NCI-H146 (cell line): ENCODE measurements at regions not wholly inside any gene's neighbourhood (a gene's known extent, or its start where the extent isn't known, plus 50 kb on each side); places are given as distances from the start of the nearest gene placed in this dataset.
"Not testable (repeated sequence)": the region's sequence is repeated elsewhere in the genome, so short reads cannot be mapped to it uniquely, and the experiment has no call there.

Experiments used
- DNase-seq: peaks from one replicate; lab custom pipeline; 2025; lab: John Stamatoyannopoulos, UW

- DNase-seq: no peak
Observed at GRCh38 chr18:10352671-10353070, 101.8 kb upstream of the APCDD1 start.

GRCh38 chr18:10353791-10354190 lies 100.6 kb upstream of the APCDD1 start:
- DNase-seq: peak; percentile 37

GRCh38 chr18:10354241-10354811 lies 100.1 kb upstream of the APCDD1 start:
- DNase-seq: no peak

- no peak for DNase-seq
Observed at GRCh38 chr18:10354890-10355289, 99.5 kb upstream of the APCDD1 start.

- not testable (repeated sequence) for DNase-seq
Observed at GRCh38 chr18:10356999-10357398, 97.4 kb upstream of the APCDD1 start.

- DNase-seq: no peak
Observed at GRCh38 chr18:10361660-10362059, 92.8 kb upstream of the APCDD1 start.

- DNase-seq: no peak
Observed at GRCh38 chr18:10365021-10365500, 89.4 kb upstream of the APCDD1 start.

- no peak for DNase-seq
Observed at GRCh38 chr18:10365901-10366300, 88.5 kb upstream of the APCDD1 start.

GRCh38 chr18:10367836-10368235 lies 86.6 kb upstream of the APCDD1 start:
- no peak for DNase-seq

GRCh38 chr18:10368456-10369453 lies 85.7 kb upstream of the APCDD1 start:
- DNase-seq: no peak

- no peak for DNase-seq
Observed at GRCh38 chr18:10370716-10371115, 83.7 kb upstream of the APCDD1 start.

GRCh38 chr18:10371165-10371564 lies 83.3 kb upstream of the APCDD1 start:
- no peak for DNase-seq

- no peak for DNase-seq
Observed at GRCh38 chr18:10374195-10374594, 80.2 kb upstream of the APCDD1 start.

GRCh38 chr18:10374636-10375293 lies 79.7 kb upstream of the APCDD1 start:
- DNase-seq: no peak

- peak; percentile 39 for DNase-seq
Observed at GRCh38 chr18:10376731-10377130, 77.7 kb upstream of the APCDD1 start.

- DNase-seq: no peak
Observed at GRCh38 chr18:10377956-10378355, 76.5 kb upstream of the APCDD1 start.

GRCh38 chr18:10378688-10379420 lies 75.6 kb upstream of the APCDD1 start:
- no peak for DNase-seq

GRCh38 chr18:10379522-10379921 lies 74.9 kb upstream of the APCDD1 start:
- no peak for DNase-seq

- DNase-seq: no peak
Observed at GRCh38 chr18:10381516-10381915, 72.9 kb upstream of the APCDD1 start.

GRCh38 chr18:10381951-10382350 lies 72.5 kb upstream of the APCDD1 start:
- DNase-seq: no peak

GRCh38 chr18:10386049-10386448 lies 68.4 kb upstream of the APCDD1 start:
- DNase-seq: no peak

GRCh38 chr18:10386956-10387355 lies 67.5 kb upstream of the APCDD1 start:
- DNase-seq: no peak
